ENCODE measurements at regions not wholly inside any gene's neighbourhood (a gene's known extent, or its start where the extent isn't known, plus 50 kb on each side); places are given as distances from the start of the nearest gene placed in this dataset.

GRCh38 chr4:174038481-174038880, 245.0 kb downstream of the FBXO8 start:
- no peak for TF ChIP-seq CTCF (IDR thresholded peaks at IDR 0.05; ENCODE audit: low read depth, low read length)
- H3K4me3 ChIP-seq (ENCODE audit: low read depth, low read length) = no peak overlapping the region

GRCh38 chr4:174037631-174038030, 245.8 kb downstream of the FBXO8 start:
- TF ChIP-seq CTCF (IDR thresholded peaks at IDR 0.05; ENCODE audit: low read depth, low read length) = no peak
- no peak overlapping the region for H3K4me3 ChIP-seq (ENCODE audit: low read depth, low read length)

- no peak for TF ChIP-seq CTCF (IDR thresholded peaks at IDR 0.05; ENCODE audit: low read depth, low read length)
- H3K4me3 ChIP-seq (ENCODE audit: low read depth, low read length) = no peak overlapping the region
Observed at GRCh38 chr4:174037049-174037448, 246.4 kb downstream of the FBXO8 start.

- H3K4me3 ChIP-seq (ENCODE audit: low read depth, low read length) = no peak overlapping the region
- no peak for TF ChIP-seq CTCF (IDR thresholded peaks at IDR 0.05; ENCODE audit: low read depth, low read length)
Observed at GRCh38 chr4:174036576-174036975, 246.9 kb downstream of the FBXO8 start.

GRCh38 chr4:174036111-174036510, 247.4 kb downstream of the FBXO8 start:
- no peak for TF ChIP-seq CTCF (IDR thresholded peaks at IDR 0.05; ENCODE audit: low read depth, low read length)

GRCh38 chr4:174023641-174024040, 259.8 kb downstream of the FBXO8 start:
- TF ChIP-seq CTCF (IDR thresholded peaks at IDR 0.05; ENCODE audit: low read depth, low read length) = no peak
- H3K4me3 ChIP-seq (ENCODE audit: low read depth, low read length) = no peak overlapping the region

More at GRCh38 chr4:174036111-174036510, 247.4 kb downstream of the FBXO8 start:
- H3K4me3 ChIP-seq (ENCODE audit: low read depth, low read length) = no peak overlapping the region

GRCh38 chr4:174018236-174018635, 265.2 kb downstream of the FBXO8 start:
- no peak for TF ChIP-seq CTCF (IDR thresholded peaks at IDR 0.05; ENCODE audit: low read depth, low read length)
- no peak overlapping the region for H3K4me3 ChIP-seq (ENCODE audit: low read depth, low read length)

Measured in WI38 (cell line).